SK-N-SH (cell line): ENCODE measurements at regions not wholly inside any gene's neighbourhood (a gene's known extent, or its start where the extent isn't known, plus 50 kb on each side); places are given as distances from the start of the nearest gene placed in this dataset.

Experiments
- CTCF ChIP-seq: fragments of 200-600 bp; sonication (generic); IDR thresholded peaks from 2 replicates; pipeline ENCODE4 v1.6.1; 2017; ENCODE audit warnings: antibody characterized with exemption, mild to moderate bottlenecking, moderate library complexity
- FOXM1 ChIP-seq: IDR thresholded peaks from 2 replicates; pipeline ENCODE4 v1.4.0; 2012; ENCODE audit warnings: low read depth, mild to moderate bottlenecking
- POLR2AphosphoS5 ChIP-seq: IDR thresholded peaks from 2 replicates; pipeline ENCODE4 v1.6.1; 2012; ENCODE audit warnings: low read depth, low read length
- SMC3 ChIP-seq: IDR thresholded peaks from 2 replicates; pipeline ENCODE4 v1.6.1; 2012; ENCODE audit warnings: low read depth, low read length, improper control_type of control experiment
- TAF1 ChIP-seq: IDR thresholded peaks from 2 replicates; pipeline ENCODE4 v1.6.1; 2012; ENCODE audit warnings: low read depth, mild to moderate bottlenecking, low read length, moderate library complexity, borderline replicate concordance

- TF ChIP-seq CTCF (no peak), SMC3 (no peak), POLR2AphosphoS5 (no peak), FOXM1 (no peak), TAF1 (no peak)
These were observed 86.9 kb upstream of the CLEC14A start for GRCh38 chr14:38342803-38343202.
